Vagina (tissue), 2 donors: ENCODE measurements at regions not wholly inside any gene's neighbourhood (a gene's known extent, or its start where the extent isn't known, plus 50 kb on each side); places are given as distances from the start of the nearest gene placed in this dataset.

ENCODE experiments used
- DNase-seq, 2 donors: peaks; one replicate each; pipeline ENCODE4 v3.0.0-alpha.2; 2017; ENCODE audit errors: extremely low spot score in 2 of 2
- H3K27ac ChIP-seq: fragments of 200-600 bp; sonication (generic); one replicate; pipeline ENCODE4 v1.5.1; 2019
- H3K27me3 ChIP-seq: fragments of 200-600 bp; sonication (generic); one replicate; pipeline ENCODE4 v1.5.1; 2019
- H3K36me3 ChIP-seq, 2 donors: fragments of 200-600 bp; sonication (generic); one replicate each; pipeline ENCODE4 v1.5.1; 2017 to 2019
- H3K4me1 ChIP-seq: fragments of 200-600 bp; sonication (generic); one replicate; pipeline ENCODE4 v1.5.1; 2019
- H3K4me3 ChIP-seq, 2 donors: fragments of 200-600 bp; sonication (generic); 1 replicate in 1 of 2; 2 replicates in 1 of 2; pipeline ENCODE4 v1.5.1; 2016 to 2019
- H3K9me3 ChIP-seq: fragments of 200-600 bp; sonication (generic); one replicate; pipeline ENCODE4 v1.5.1; 2019
- CTCF ChIP-seq, 3 experiments: fragments of 450-650 bp in 2 of 3; fragments of 200-600 bp in 1 of 3; sonication (generic) in 1 of 3; IDR thresholded peaks; one replicate each; pipeline ENCODE4 v1.5.1; 2017 to 2019; ENCODE audit warnings: antibody characterized with exemption in 3 of 3, mild to moderate bottlenecking in 2 of 3, moderate library complexity in 2 of 3
- POLR2A ChIP-seq, 2 donors: fragments of 450-650 bp; IDR thresholded peaks; one replicate each; pipeline ENCODE4 v1.6.1; 2017; ENCODE audit warnings: antibody characterized with exemption in 2 of 2, mild to moderate bottlenecking in 2 of 2, moderate library complexity in 2 of 2
- POLR2AphosphoS5 ChIP-seq, 2 donors: sonication (generic); formaldehyde crosslinking; IDR thresholded peaks; one replicate each; pipeline ENCODE4 v1.9.0; 2017; ENCODE audit warnings: antibody characterized with exemption in 2 of 2, mild to moderate bottlenecking in 2 of 2, low read depth in 1 of 2; ENCODE audit not compliant: insufficient read depth in 1 of 2
- intact Hi-C: fragments of 100-400 bp; cut with DNase I; formaldehyde crosslinking; loops from one replicate; pipeline ENCODE4 v1.15.1; 2023

- no peaks in the 10 kb centered on the region for H3K27me3 ChIP-seq
- intact Hi-C loops: no loop called here
- TF ChIP-seq POLR2AphosphoS5 (IDR thresholded peaks at IDR 0.05; ENCODE audit: insufficient read depth in 1 of 2, low read depth in 1 of 2): peak; percentile 7 to 72
- no peak for TF ChIP-seq CTCF (IDR thresholded peaks at IDR 0.05)
- no peak for TF ChIP-seq POLR2A (IDR thresholded peaks at IDR 0.05)
- no peak overlapping the region for H3K4me3 ChIP-seq
- no peaks in the 10 kb centered on the region for H3K36me3 ChIP-seq
- peak overlapping the region; percentile 83 for H3K27ac ChIP-seq
- no peak for DNase-seq
- no peaks in the 10 kb centered on the region for H3K9me3 ChIP-seq
- H3K4me1 ChIP-seq: peaks cover 24% of the 10 kb centered on the region
Measured at GRCh38 chr6:167550941-167551627, 226.2 kb downstream of the TTLL2 start.

GRCh38 chr6:167551628-167552257, 226.9 kb downstream of the TTLL2 start:
- Histone ChIP-seq H3K9me3 (no peaks in the 10 kb centered on the region), H3K27ac (peak overlapping the region; percentile 83), H3K36me3 (no peaks in the 10 kb centered on the region), H3K4me3 (no peak overlapping the region), H3K4me1 (peaks cover 24% of the 10 kb centered on the region), H3K27me3 (no peaks in the 10 kb centered on the region)
- no peak for DNase-seq
- TF ChIP-seq CTCF (IDR thresholded peaks at IDR 0.05) (no peak), POLR2AphosphoS5 (IDR thresholded peaks at IDR 0.05; ENCODE audit: insufficient read depth in 1 of 2, low read depth in 1 of 2) (no peak), POLR2A (IDR thresholded peaks at IDR 0.05) (no peak)
- intact Hi-C loops: no loop called here

- Histone ChIP-seq H3K4me1 (peaks cover 24% of the 10 kb centered on the region), H3K4me3 (no peak overlapping the region), H3K9me3 (no peaks in the 10 kb centered on the region), H3K36me3 (no peaks in the 10 kb centered on the region), H3K27me3 (no peaks in the 10 kb centered on the region), H3K27ac (no peak overlapping the region)
- no peak for DNase-seq
- intact Hi-C loops: no loop called here
- no peak for TF ChIP-seq POLR2AphosphoS5 (IDR thresholded peaks at IDR 0.05; ENCODE audit: insufficient read depth in 1 of 2, low read depth in 1 of 2)
- no peak for TF ChIP-seq POLR2A (IDR thresholded peaks at IDR 0.05)
Measured at GRCh38 chr6:167552258-167552630, 227.4 kb downstream of the TTLL2 start.

GRCh38 chr6:167552961-167553735, 228.3 kb downstream of the TTLL2 start:
- Histone ChIP-seq H3K27ac (no peak overlapping the region), H3K27me3 (no peaks in the 10 kb centered on the region), H3K4me1 (peaks cover 24% of the 10 kb centered on the region), H3K36me3 (no peaks in the 10 kb centered on the region), H3K4me3 (no peak overlapping the region), H3K9me3 (no peaks in the 10 kb centered on the region)
- TF ChIP-seq CTCF (IDR thresholded peaks at IDR 0.05) (no peak), POLR2AphosphoS5 (IDR thresholded peaks at IDR 0.05; ENCODE audit: insufficient read depth in 1 of 2, low read depth in 1 of 2) (no peak)
- intact Hi-C loops: no loop called here
- DNase-seq: no peak

- Histone ChIP-seq H3K9me3 (no peaks in the 10 kb centered on the region), H3K36me3 (no peaks in the 10 kb centered on the region), H3K4me1 (peaks cover 24% of the 10 kb centered on the region), H3K27ac (no peak overlapping the region), H3K4me3 (no peak overlapping the region), H3K27me3 (no peaks in the 10 kb centered on the region)
- no peak for DNase-seq
- intact Hi-C loops: no loop called here
- no peak for TF ChIP-seq CTCF (IDR thresholded peaks at IDR 0.05)
- TF ChIP-seq POLR2AphosphoS5 (IDR thresholded peaks at IDR 0.05; ENCODE audit: insufficient read depth in 1 of 2, low read depth in 1 of 2): no peak
- TF ChIP-seq POLR2A (IDR thresholded peaks at IDR 0.05): no peak
Measured at GRCh38 chr6:167553736-167554119, 228.8 kb downstream of the TTLL2 start.
